Keratinocyte (primary cell): ENCODE measurements at regions not wholly inside any gene's neighbourhood (a gene's known extent, or its start where the extent isn't known, plus 50 kb on each side); places are given as distances from the start of the nearest gene placed in this dataset.

ENCODE experiments used
- DNase-seq: peaks from one replicate; pipeline ENCODE4 v3.0.0-alpha.2; 2011; ENCODE audit warnings: low read depth, missing footprints, low spot score
- FAIRE-seq: peaks from 2 replicates; lab custom pipeline; 2011; peaks lifted over from hg19 to GRCh38; lab: Jason Lieb, UNC
- H2AFZ ChIP-seq: 2 replicates; pipeline ENCODE4 v1.6.0; 2012; ENCODE audit warnings: low read length, control low read depth, inconsistent platforms; ENCODE audit not compliant: control insufficient read depth
- H3K27ac ChIP-seq: 2 replicates; pipeline ENCODE4 v1.5.1; 2011; ENCODE audit warnings: low read length; ENCODE audit not compliant: control insufficient read depth, insufficient read depth
- H3K27me3 ChIP-seq: 3 replicates; pipeline ENCODE4 v1.6.0; 2011; ENCODE audit warnings: low read length; ENCODE audit not compliant: control insufficient read depth, insufficient read depth; ENCODE audit errors: extremely low read depth
- H3K36me3 ChIP-seq, 2 experiments: 2 replicates in 1 of 2; 3 replicates in 1 of 2; pipeline ENCODE4 v1.5.1; 2011; ENCODE audit warnings: low read length in 2 of 2, mild to moderate bottlenecking in 1 of 2; ENCODE audit not compliant: control insufficient read depth in 2 of 2, insufficient read depth in 2 of 2; ENCODE audit errors: extremely low read depth in 1 of 2
- H3K4me1 ChIP-seq: 3 replicates; pipeline ENCODE4 v1.5.1; 2011; ENCODE audit warnings: low read length; ENCODE audit not compliant: control insufficient read depth, insufficient read depth; ENCODE audit errors: extremely low read depth
- H3K4me2 ChIP-seq: 3 replicates; pipeline ENCODE4 v1.6.0; 2011; ENCODE audit warnings: low read depth, low read length; ENCODE audit not compliant: control insufficient read depth, insufficient read depth; ENCODE audit errors: extremely low read depth
- H3K4me3 ChIP-seq, 3 experiments: fragments of 200-600 bp in 1 of 3; sonication (generic) in 1 of 3; 2 replicates in 2 of 3; 3 replicates in 1 of 3; pipeline ENCODE4 v1.5.1; 2011 to 2016; ENCODE audit warnings: low read length in 3 of 3, mild to moderate bottlenecking in 3 of 3, control low read depth in 2 of 3, inconsistent platforms in 1 of 3, low read depth in 1 of 3, mixed read lengths in 1 of 3, mixed run types in 1 of 3, moderate library complexity in 1 of 3; ENCODE audit not compliant: control insufficient read depth in 2 of 3, insufficient read depth in 2 of 3; ENCODE audit errors: extremely low read depth in 1 of 3
- H3K79me2 ChIP-seq: 2 replicates; pipeline ENCODE4 v1.6.0; 2012; ENCODE audit warnings: low read length; ENCODE audit not compliant: control insufficient read depth, insufficient read depth
- H3K9ac ChIP-seq: 3 replicates; pipeline ENCODE4 v1.6.0; 2011; ENCODE audit warnings: low read length; ENCODE audit not compliant: control insufficient read depth, insufficient read depth; ENCODE audit errors: extremely low read depth
- H3K9me1 ChIP-seq: 3 replicates; pipeline ENCODE4 v1.6.0; 2011; ENCODE audit warnings: low read length; ENCODE audit not compliant: control insufficient read depth, insufficient read depth; ENCODE audit errors: extremely low read depth
- H3K9me3 ChIP-seq: 2 replicates; pipeline ENCODE4 v1.5.1; 2012; ENCODE audit warnings: low read depth, low read length; ENCODE audit not compliant: control insufficient read depth
- H4K20me1 ChIP-seq: 3 replicates; pipeline ENCODE4 v1.6.0; 2011; ENCODE audit warnings: low read length; ENCODE audit not compliant: control insufficient read depth, insufficient read depth; ENCODE audit errors: extremely low read depth
- CTCF ChIP-seq, 3 experiments: IDR thresholded peaks in 1 of 3; conservative IDR thresholded peaks in 1 of 3; optimal IDR thresholded peaks in 1 of 3; 2 replicates in 2 of 3; 3 replicates in 1 of 3; pipeline versions ENCODE3 to v1.5.1; 2011; ENCODE audit warnings: low read length in 3 of 3, mild to moderate bottlenecking in 3 of 3, moderate library complexity in 2 of 3, control low read depth in 1 of 3, inconsistent platforms in 1 of 3; ENCODE audit not compliant: insufficient read depth in 2 of 3; ENCODE audit errors: extremely low read depth in 1 of 3
- EZH2 ChIP-seq: IDR thresholded peaks from one replicate; pipeline ENCODE4 v1.6.1; 2012; ENCODE audit warnings: inconsistent platforms, mild to moderate bottlenecking, low read length, moderate library complexity
- dilution Hi-C: fragments of 300-500 bp; cut with MboI; formaldehyde crosslinking; loops from one replicate; pipeline ENCODE4 v1.7.0; 2020; ENCODE audit warnings: low sequenced_read_pairs; ENCODE audit not compliant: extremely low pct_ligation_motif_present

- Histone ChIP-seq H3K9me1 (no peaks in the 10 kb centered on the region), H3K9me3 (no peaks in the 10 kb centered on the region), H3K36me3 (no peaks in the 10 kb centered on the region), H4K20me1 (no peaks in the 10 kb centered on the region), H3K9ac (no peak overlapping the region), H2AFZ (no peak overlapping the region), H3K4me2 (no peak overlapping the region), H3K79me2 (no peaks in the 10 kb centered on the region), H3K27ac (no peak overlapping the region), H3K4me3 (no peak overlapping the region), H3K4me1 (peaks cover 4% of the 10 kb centered on the region), H3K27me3 (peaks cover 5% of the 10 kb centered on the region)
- dilution Hi-C loops: no loop called here
- DNase-seq (no peak), FAIRE-seq (no peak)
- TF ChIP-seq CTCF (optimal IDR thresholded peaks at IDR 0.05 in 1 of 3, IDR thresholded peaks at IDR 0.05 in 1 of 3, conservative IDR thresholded peaks at IDR 0.05 in 1 of 3; ENCODE audit: extremely low read depth in 1 of 3, insufficient read depth in 2 of 3, low read length in 3 of 3) (no peak), EZH2 (no peak)
These were observed 59.0 kb upstream of the UPP2 start for GRCh38 chr2:158042666-158043065.

- Histone ChIP-seq H3K4me1 (peaks cover 4% of the 10 kb centered on the region), H3K4me3 (no peak overlapping the region), H2AFZ (no peak overlapping the region), H3K36me3 (no peaks in the 10 kb centered on the region), H3K27me3 (peaks cover 5% of the 10 kb centered on the region), H3K27ac (no peak overlapping the region), H3K9me1 (no peaks in the 10 kb centered on the region), H3K9me3 (no peaks in the 10 kb centered on the region), H4K20me1 (no peaks in the 10 kb centered on the region), H3K9ac (no peak overlapping the region), H3K4me2 (no peak overlapping the region), H3K79me2 (no peaks in the 10 kb centered on the region)
- TF ChIP-seq CTCF (optimal IDR thresholded peaks at IDR 0.05 in 1 of 3, IDR thresholded peaks at IDR 0.05 in 1 of 3, conservative IDR thresholded peaks at IDR 0.05 in 1 of 3; ENCODE audit: extremely low read depth in 1 of 3, insufficient read depth in 2 of 3, low read length in 3 of 3) (no peak), EZH2 (no peak)
- no peak for FAIRE-seq
- dilution Hi-C loops: no loop called here
- DNase-seq: no peak
These were observed 59.4 kb upstream of the UPP2 start for GRCh38 chr2:158042245-158042644.
